Retinal pigment epithelial cell (primary cell): ENCODE measurements at regions not wholly inside any gene's neighbourhood (a gene's known extent, or its start where the extent isn't known, plus 50 kb on each side); places are given as distances from the start of the nearest gene placed in this dataset.
"Not testable (repeated sequence)": the region's sequence is repeated elsewhere in the genome, so short reads cannot be mapped to it uniquely, and the experiment has no call there.

Experiments
- DNase-seq: peaks from one replicate; pipeline ENCODE4 v3.0.0-alpha.2; 2010; ENCODE audit warnings: low read depth
- H3K4me3 ChIP-seq: 2 replicates; pipeline ENCODE4 v1.5.1; 2011; ENCODE audit warnings: mild to moderate bottlenecking, low read length, control low read depth, moderate library complexity
- TF ChIP-seq, protein P1 (sequence below): conservative IDR thresholded peaks from 2 replicates; pipeline ENCODE4 v1.5.1; 2011; ENCODE audit warnings: low read depth, low read length, control low read depth, inconsistent platforms

DNA sequence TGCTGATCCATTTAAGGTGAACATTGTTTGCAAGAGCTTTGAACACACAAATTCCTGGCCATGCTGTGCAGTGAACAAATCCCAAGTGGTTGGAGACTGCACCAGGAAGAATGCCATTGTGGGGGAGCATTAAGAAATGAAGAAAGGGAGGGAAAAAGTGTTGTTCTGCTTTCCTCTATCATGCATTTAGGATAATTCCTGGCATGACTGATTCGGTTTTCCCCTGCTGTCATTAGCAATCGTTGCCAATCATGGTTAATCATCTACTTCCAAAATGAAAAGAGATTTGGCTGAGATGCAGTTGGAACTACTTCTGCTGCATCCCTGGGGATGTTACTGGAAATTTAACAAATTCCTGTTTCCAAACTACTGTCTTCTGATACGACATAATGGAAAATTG lies 73.7 kb upstream of the ZPLD1 start:
- H3K4me3 ChIP-seq = no peak overlapping the region
- no peak for DNase-seq
- TF ChIP-seq, protein P1, sequence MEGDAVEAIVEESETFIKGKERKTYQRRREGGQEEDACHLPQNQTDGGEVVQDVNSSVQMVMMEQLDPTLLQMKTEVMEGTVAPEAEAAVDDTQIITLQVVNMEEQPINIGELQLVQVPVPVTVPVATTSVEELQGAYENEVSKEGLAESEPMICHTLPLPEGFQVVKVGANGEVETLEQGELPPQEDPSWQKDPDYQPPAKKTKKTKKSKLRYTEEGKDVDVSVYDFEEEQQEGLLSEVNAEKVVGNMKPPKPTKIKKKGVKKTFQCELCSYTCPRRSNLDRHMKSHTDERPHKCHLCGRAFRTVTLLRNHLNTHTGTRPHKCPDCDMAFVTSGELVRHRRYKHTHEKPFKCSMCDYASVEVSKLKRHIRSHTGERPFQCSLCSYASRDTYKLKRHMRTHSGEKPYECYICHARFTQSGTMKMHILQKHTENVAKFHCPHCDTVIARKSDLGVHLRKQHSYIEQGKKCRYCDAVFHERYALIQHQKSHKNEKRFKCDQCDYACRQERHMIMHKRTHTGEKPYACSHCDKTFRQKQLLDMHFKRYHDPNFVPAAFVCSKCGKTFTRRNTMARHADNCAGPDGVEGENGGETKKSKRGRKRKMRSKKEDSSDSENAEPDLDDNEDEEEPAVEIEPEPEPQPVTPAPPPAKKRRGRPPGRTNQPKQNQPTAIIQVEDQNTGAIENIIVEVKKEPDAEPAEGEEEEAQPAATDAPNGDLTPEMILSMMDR = no peak

- not testable (repeated sequence) for H3K4me3 ChIP-seq, DNase-seq
Observed at GRCh38 chr3:102366116-102366515, 68.7 kb upstream of the ZPLD1 start.

GRCh38 chr3:102374863-102375634 lies 59.8 kb upstream of the ZPLD1 start:
- no peak for DNase-seq
- TF ChIP-seq, protein P1 = no peak
- no peak overlapping the region for H3K4me3 ChIP-seq

DNA sequence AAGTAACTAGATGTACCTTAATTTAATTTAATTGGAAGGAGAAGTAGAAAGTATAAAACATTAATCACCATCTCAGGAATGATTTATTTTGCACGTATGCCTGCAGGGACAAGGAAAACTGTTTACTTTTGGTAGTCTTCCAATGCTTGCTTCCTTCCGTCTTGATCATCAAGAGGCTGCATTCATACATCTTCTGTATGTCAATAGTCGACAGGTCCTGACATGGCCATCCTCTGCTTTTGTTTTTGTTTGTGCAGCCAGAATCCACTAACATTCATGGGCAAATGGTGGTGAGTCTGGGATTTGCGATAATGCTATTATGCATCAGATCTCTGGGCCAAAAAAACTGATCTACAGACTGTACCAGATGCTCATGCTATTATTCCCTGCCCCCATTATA lies 56.6 kb upstream of the ZPLD1 start:
- DNase-seq = no peak
- TF ChIP-seq, protein P1 = no peak
- no peak overlapping the region for H3K4me3 ChIP-seq

- not testable (repeated sequence) for DNase-seq, H3K4me3 ChIP-seq
Observed at GRCh38 chr3:102382201-102382600, 52.6 kb upstream of the ZPLD1 start.
